ENCODE measurements at regions not wholly inside any gene's neighbourhood (a gene's known extent, or its start where the extent isn't known, plus 50 kb on each side); places are given as distances from the start of the nearest gene placed in this dataset.
"Not testable (repeated sequence)": the region's sequence is repeated elsewhere in the genome, so short reads cannot be mapped to it uniquely, and the experiment has no call there.

- DNase-seq: no peak
These were observed 278.1 kb upstream of the SYNCRIP start for GRCh38 chr6:85920782-85921181.

GRCh38 chr6:85917522-85917921 is 274.8 kb upstream of the SYNCRIP start:
- no peak for DNase-seq

- no peak for DNase-seq
These were observed 270.3 kb upstream of the SYNCRIP start for GRCh38 chr6:85913001-85913400.

- DNase-seq: no peak
These were observed 269.9 kb upstream of the SYNCRIP start for GRCh38 chr6:85912582-85912981.

- DNase-seq: no peak
These were observed 268.4 kb upstream of the SYNCRIP start for GRCh38 chr6:85911067-85911466.

- DNase-seq: not testable (repeated sequence)
These were observed 265.4 kb upstream of the SYNCRIP start for GRCh38 chr6:85908120-85908519.

GRCh38 chr6:85892346-85892745 is 249.7 kb upstream of the SYNCRIP start:
- no peak for DNase-seq

- no peak for DNase-seq
These were observed 244.8 kb upstream of the SYNCRIP start for GRCh38 chr6:85887461-85887860.

- DNase-seq: no peak
These were observed 226.0 kb upstream of the SYNCRIP start for GRCh38 chr6:85868685-85869084.

GRCh38 chr6:85867595-85867994 is 224.9 kb upstream of the SYNCRIP start:
- DNase-seq: no peak

- DNase-seq: no peak
These were observed 224.2 kb upstream of the SYNCRIP start for GRCh38 chr6:85866758-85867401.

GRCh38 chr6:85866370-85866730 is 223.7 kb upstream of the SYNCRIP start:
- no peak for DNase-seq

- DNase-seq: no peak
These were observed 223.0 kb upstream of the SYNCRIP start for GRCh38 chr6:85865420-85866369.

GRCh38 chr6:85864453-85865401 is 222.0 kb upstream of the SYNCRIP start:
- DNase-seq: no peak

GRCh38 chr6:85856235-85856634 is 213.5 kb upstream of the SYNCRIP start:
- no peak for DNase-seq

GRCh38 chr6:85838351-85839119 is 195.8 kb upstream of the SYNCRIP start:
- not testable (repeated sequence) for DNase-seq

GRCh38 chr6:85828973-85829372 is 186.3 kb upstream of the SYNCRIP start:
- DNase-seq: no peak

GRCh38 chr6:85826997-85827396 is 184.3 kb upstream of the SYNCRIP start:
- DNase-seq: no peak

- DNase-seq: no peak
These were observed 181.6 kb upstream of the SYNCRIP start for GRCh38 chr6:85824329-85824728.

GRCh38 chr6:85810558-85810957 is 167.9 kb upstream of the SYNCRIP start:
- DNase-seq: no peak

- no peak for DNase-seq
These were observed 161.0 kb upstream of the SYNCRIP start for GRCh38 chr6:85803721-85804120.

- DNase-seq: no peak
These were observed 159.5 kb upstream of the SYNCRIP start for GRCh38 chr6:85802162-85802561.
